Upper lobe of left lung (tissue), 6 donors: ENCODE measurements at regions not wholly inside any gene's neighbourhood (a gene's known extent, or its start where the extent isn't known, plus 50 kb on each side); places are given as distances from the start of the nearest gene placed in this dataset.

Source experiments
- ATAC-seq, 2 donors: fragments of 200-7000 bp; cut with Tn5 transposase; one replicate each; pipeline ENCODE4 v1.9.1; 2022; ENCODE audit warnings: mild to moderate bottlenecking in 2 of 2, moderate library complexity in 2 of 2; ENCODE audit not compliant: low FRiP score in 2 of 2
- DNase-seq, 2 donors: peaks; one replicate each; pipeline ENCODE4 v3.0.0-alpha.2; 2019 to 2020
- H3K27ac ChIP-seq, 4 donors: fragments of 200-600 bp; sonication (generic); one replicate each; pipeline ENCODE4 v1.5.1; 2016 to 2019
- H3K27me3 ChIP-seq, 4 donors: fragments of 200-600 bp; sonication (generic); one replicate each; pipeline ENCODE4 v1.5.1; 2017 to 2019
- H3K36me3 ChIP-seq, 4 donors: fragments of 200-600 bp; sonication (generic); one replicate each; pipeline ENCODE4 v1.5.1; 2016 to 2019
- H3K4me1 ChIP-seq, 4 donors: fragments of 200-600 bp; sonication (generic); one replicate each; pipeline ENCODE4 v1.5.1; 2018 to 2019
- H3K4me3 ChIP-seq, 4 donors: fragments of 200-600 bp; sonication (generic); one replicate each; pipeline ENCODE4 v1.5.1; 2017 to 2019; ENCODE audit warnings: mild to moderate bottlenecking in 2 of 4, moderate library complexity in 1 of 4
- H3K9me3 ChIP-seq, 4 donors: fragments of 200-600 bp; sonication (generic); one replicate each; pipeline ENCODE4 v1.5.1; 2018 to 2019
- EP300 ChIP-seq, 4 donors: sonication (generic); formaldehyde crosslinking; IDR thresholded peaks; one replicate each; pipeline ENCODE4 v1.5.1; 2017; ENCODE audit warnings: antibody characterized with exemption in 4 of 4, control low read depth in 2 of 4
- POLR2A ChIP-seq, 4 donors: fragments of 450-650 bp; IDR thresholded peaks; one replicate each; pipeline ENCODE4 v1.5.1; 2016 to 2017; ENCODE audit warnings: antibody characterized with exemption in 4 of 4, mild to moderate bottlenecking in 2 of 4
- POLR2AphosphoS5 ChIP-seq, 2 donors: sonication (generic); formaldehyde crosslinking; IDR thresholded peaks; one replicate each; pipeline ENCODE4 v1.5.1; 2017; ENCODE audit warnings: antibody characterized with exemption in 2 of 2
- WGBS, 2 donors: methylation state at CpG; one replicate each; pipeline ENCODE4 v1.1.5; 2017 to 2018; 5-methylcytosine and 5-hydroxymethylcytosine counted together
- TF ChIP-seq, protein P1 (sequence below), 6 experiments: fragments of 450-650 bp in 4 of 6; fragments of 200-600 bp in 2 of 6; sonication (generic) in 2 of 6; IDR thresholded peaks; one replicate each; pipeline ENCODE4 v1.5.1; 2016 to 2019; ENCODE audit warnings: antibody characterized with exemption in 6 of 6
- donor health status: DM: no; HTN: no; CAD: no; lungs with moderate emphysema.
- donor health status: DM: no; HTN: yes; CAD: no; lungs with severe emphysema.

GRCh38 chr10:32171204-32171603 is 115.0 kb upstream of the KIF5B start:
- ATAC-seq (peak; percentile 61 to 78), DNase-seq (peak in 1 of 2 donors; percentile 79)
- H3K27ac ChIP-seq: peak overlapping the region in 3 of 4 donors; percentile 8 to 70 (median 69)

GRCh38 chr10:32169556-32169955 is 113.3 kb upstream of the KIF5B start:
- H3K36me3 ChIP-seq: no peaks in the 10 kb centered on the region
- no peak overlapping the region for H3K4me3 ChIP-seq
- ATAC-seq (no peak), DNase-seq (no peak)
- peaks cover 0 to 10% (median 0%) of the 10 kb centered on the region in 4 donors for H3K4me1 ChIP-seq
- WGBS, 2 donors: 42 to 43% methylated on average over 5 of the region's 5 CpGs
- H3K27me3 ChIP-seq: no peaks in the 10 kb centered on the region
- no peaks in the 10 kb centered on the region for H3K9me3 ChIP-seq
- TF ChIP-seq, protein P1, sequence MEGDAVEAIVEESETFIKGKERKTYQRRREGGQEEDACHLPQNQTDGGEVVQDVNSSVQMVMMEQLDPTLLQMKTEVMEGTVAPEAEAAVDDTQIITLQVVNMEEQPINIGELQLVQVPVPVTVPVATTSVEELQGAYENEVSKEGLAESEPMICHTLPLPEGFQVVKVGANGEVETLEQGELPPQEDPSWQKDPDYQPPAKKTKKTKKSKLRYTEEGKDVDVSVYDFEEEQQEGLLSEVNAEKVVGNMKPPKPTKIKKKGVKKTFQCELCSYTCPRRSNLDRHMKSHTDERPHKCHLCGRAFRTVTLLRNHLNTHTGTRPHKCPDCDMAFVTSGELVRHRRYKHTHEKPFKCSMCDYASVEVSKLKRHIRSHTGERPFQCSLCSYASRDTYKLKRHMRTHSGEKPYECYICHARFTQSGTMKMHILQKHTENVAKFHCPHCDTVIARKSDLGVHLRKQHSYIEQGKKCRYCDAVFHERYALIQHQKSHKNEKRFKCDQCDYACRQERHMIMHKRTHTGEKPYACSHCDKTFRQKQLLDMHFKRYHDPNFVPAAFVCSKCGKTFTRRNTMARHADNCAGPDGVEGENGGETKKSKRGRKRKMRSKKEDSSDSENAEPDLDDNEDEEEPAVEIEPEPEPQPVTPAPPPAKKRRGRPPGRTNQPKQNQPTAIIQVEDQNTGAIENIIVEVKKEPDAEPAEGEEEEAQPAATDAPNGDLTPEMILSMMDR (IDR thresholded peaks at IDR 0.05): no peak
- no peak for TF ChIP-seq POLR2A (IDR thresholded peaks at IDR 0.05)
- no peak for TF ChIP-seq EP300 (IDR thresholded peaks at IDR 0.05)
- no peak for TF ChIP-seq POLR2AphosphoS5 (IDR thresholded peaks at IDR 0.05)
- no peak overlapping the region for H3K27ac ChIP-seq

More at GRCh38 chr10:32171204-32171603, 115.0 kb upstream of the KIF5B start:
- no peak overlapping the region for H3K4me3 ChIP-seq
- H3K36me3 ChIP-seq: no peaks in the 10 kb centered on the region
- 51 to 53% methylated on average over 1 to 3 of the region's 3 CpGs for WGBS, 2 donors
- H3K4me1 ChIP-seq: peaks cover 0 to 10% (median 0%) of the 10 kb centered on the region in 4 donors
- H3K27me3 ChIP-seq: no peaks in the 10 kb centered on the region
- TF ChIP-seq, protein P1 (IDR thresholded peaks at IDR 0.05): no peak
- TF ChIP-seq POLR2AphosphoS5 (IDR thresholded peaks at IDR 0.05): peak in 1 of 2 donors; percentile 42
- peak in 1 of 4 donors; percentile 80 for TF ChIP-seq EP300 (IDR thresholded peaks at IDR 0.05)
- peak in 1 of 4 donors; percentile 28 for TF ChIP-seq POLR2A (IDR thresholded peaks at IDR 0.05)
- no peaks in the 10 kb centered on the region for H3K9me3 ChIP-seq

GRCh38 chr10:32167450-32167849 is 111.2 kb upstream of the KIF5B start:
- no peak for TF ChIP-seq POLR2AphosphoS5 (IDR thresholded peaks at IDR 0.05)
- TF ChIP-seq EP300 (IDR thresholded peaks at IDR 0.05): no peak
- TF ChIP-seq, protein P1 (IDR thresholded peaks at IDR 0.05): no peak
- TF ChIP-seq POLR2A (IDR thresholded peaks at IDR 0.05): no peak
- Histone ChIP-seq H3K9me3 (no peaks in the 10 kb centered on the region), H3K27me3 (no peaks in the 10 kb centered on the region), H3K27ac (no peak overlapping the region), H3K4me3 (no peak overlapping the region), H3K36me3 (no peaks in the 10 kb centered on the region), H3K4me1 (peaks cover 0 to 10% (median 0%) of the 10 kb centered on the region in 4 donors)
- DNase-seq (no peak), ATAC-seq (no peak)
- 83 to 100% methylated on average over 4 to 5 of the region's 5 CpGs for WGBS, 2 donors

DNA sequence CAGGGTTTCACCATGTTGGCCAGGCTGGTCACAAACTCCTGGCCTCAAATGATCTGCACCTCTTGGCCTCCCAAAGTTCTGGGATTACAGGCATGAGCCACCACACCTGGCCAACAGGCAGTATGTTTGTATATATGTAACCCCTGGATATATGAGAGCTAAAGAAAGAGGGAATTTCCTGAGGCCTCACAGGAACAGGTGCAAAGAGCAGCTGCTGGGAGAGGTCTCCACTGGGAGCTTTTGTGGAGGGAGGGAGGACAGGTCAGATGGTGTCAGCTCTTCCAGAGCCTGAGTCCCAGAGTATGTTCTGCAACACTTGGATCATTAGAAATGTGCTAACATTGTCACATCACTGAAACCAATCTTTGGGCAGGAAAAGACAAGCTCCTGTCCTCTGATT is 110.1 kb upstream of the KIF5B start:
- ATAC-seq (no peak), DNase-seq (no peak)
- TF ChIP-seq POLR2A (IDR thresholded peaks at IDR 0.05) (no peak), EP300 (IDR thresholded peaks at IDR 0.05) (no peak), POLR2AphosphoS5 (IDR thresholded peaks at IDR 0.05) (no peak)
- TF ChIP-seq, protein P1 (IDR thresholded peaks at IDR 0.05): no peak
- Histone ChIP-seq H3K4me3 (no peak overlapping the region), H3K27me3 (no peaks in the 10 kb centered on the region), H3K9me3 (no peaks in the 10 kb centered on the region), H3K4me1 (peaks cover 0 to 6% (median 0%) of the 10 kb centered on the region in 4 donors), H3K27ac (no peak overlapping the region), H3K36me3 (no peaks in the 10 kb centered on the region)

DNA sequence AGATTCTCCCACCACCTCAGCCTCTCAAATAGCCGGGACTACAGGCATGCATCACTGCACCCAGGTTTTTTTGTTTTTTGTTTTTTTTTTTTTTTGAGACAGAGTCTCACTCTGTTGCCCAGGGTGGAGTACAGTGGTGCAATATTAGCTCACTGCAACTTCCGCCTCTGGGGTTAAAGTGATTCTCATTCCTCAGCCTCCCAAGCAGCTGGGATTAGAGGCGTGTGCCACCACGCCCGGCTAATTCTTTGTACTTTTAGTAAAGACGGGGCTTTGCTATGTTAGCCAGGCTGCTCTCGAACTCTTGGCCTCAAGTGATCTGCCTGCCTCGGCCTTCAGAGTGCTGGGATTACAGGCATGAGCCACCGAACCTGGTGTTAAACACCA is 107.5 kb upstream of the KIF5B start:
- Histone ChIP-seq H3K4me3 (no peak overlapping the region), H3K27me3 (no peaks in the 10 kb centered on the region), H3K9me3 (no peaks in the 10 kb centered on the region), H3K36me3 (no peaks in the 10 kb centered on the region), H3K27ac (no peak overlapping the region), H3K4me1 (no peaks in the 10 kb centered on the region)
- 80 to 84% methylated on average over 9 of the region's 9 CpGs for WGBS, 2 donors
- peak in 1 of 2 donors; percentile 62 for ATAC-seq
- TF ChIP-seq POLR2AphosphoS5 (IDR thresholded peaks at IDR 0.05) (no peak), EP300 (IDR thresholded peaks at IDR 0.05) (no peak), POLR2A (IDR thresholded peaks at IDR 0.05) (no peak)
- TF ChIP-seq, protein P1 (IDR thresholded peaks at IDR 0.05): no peak
- DNase-seq: no peak
